ENCODE measurements at regions not wholly inside any gene's neighbourhood (a gene's known extent, or its start where the extent isn't known, plus 50 kb on each side); places are given as distances from the start of the nearest gene placed in this dataset.

DNA sequence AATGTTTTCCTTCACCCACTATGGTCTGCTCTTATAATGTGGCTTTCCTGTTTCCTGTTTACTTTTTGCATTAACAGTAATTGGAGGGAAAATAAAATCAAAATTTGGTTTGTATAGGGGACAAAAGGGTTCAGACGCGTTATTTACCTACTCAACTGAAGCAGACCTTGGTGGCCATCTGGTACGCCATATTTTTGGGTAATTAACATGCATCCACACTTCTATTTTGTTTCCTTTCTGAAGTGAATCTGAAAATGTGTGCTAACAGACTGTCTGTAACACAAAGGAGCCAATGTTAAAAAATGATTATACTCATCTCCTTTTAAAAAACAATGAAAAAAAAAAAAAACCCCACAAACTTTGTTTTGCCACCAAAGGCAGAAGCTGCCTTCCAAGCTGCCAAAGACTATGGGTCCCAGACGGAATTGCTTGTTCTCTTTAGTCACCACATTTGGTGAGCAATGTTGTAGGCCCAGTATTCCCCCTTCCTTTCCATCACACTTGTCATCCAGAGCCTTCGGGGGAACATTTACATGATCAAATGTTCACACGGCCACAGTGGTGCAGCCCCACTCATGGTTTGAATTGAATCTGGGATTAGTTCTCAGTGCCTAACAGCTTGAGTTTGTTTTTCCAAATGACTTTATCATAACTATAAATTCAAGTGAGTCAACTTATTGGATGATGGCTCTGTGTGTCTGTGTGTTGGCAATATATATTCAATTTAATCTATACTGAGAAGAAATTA is 323.7 kb upstream of the CD180 start:
- dilution Hi-C loops (cut with MboI; ENCODE audit: extremely low pct_ligation_motif_present, low sequenced_read_pairs) = no loop called here
- Histone ChIP-seq H3K4me3 (ENCODE audit: control insufficient read depth in 2 of 3, extremely low read depth in 1 of 3, insufficient read depth in 2 of 3, low read depth in 1 of 3, low read length in 3 of 3) (no peak overlapping the region), H3K27ac (ENCODE audit: control insufficient read depth, insufficient read depth, low read length) (no peak overlapping the region), H2AFZ (ENCODE audit: control insufficient read depth, low read length) (no peak overlapping the region), H3K4me1 (ENCODE audit: control insufficient read depth, extremely low read depth, insufficient read depth, low read length) (no peaks in the 10 kb centered on the region), H3K36me3 (ENCODE audit: control insufficient read depth in 2 of 2, extremely low read depth in 1 of 2, insufficient read depth in 2 of 2, low read length in 2 of 2) (no peaks in the 10 kb centered on the region), H3K4me2 (ENCODE audit: control insufficient read depth, extremely low read depth, insufficient read depth, low read depth, low read length) (no peak overlapping the region), H3K9me1 (ENCODE audit: control insufficient read depth, extremely low read depth, insufficient read depth, low read length) (no peaks in the 10 kb centered on the region), H3K79me2 (ENCODE audit: control insufficient read depth, insufficient read depth, low read length) (no peaks in the 10 kb centered on the region), H4K20me1 (ENCODE audit: control insufficient read depth, extremely low read depth, insufficient read depth, low read length) (no peaks in the 10 kb centered on the region), H3K9ac (ENCODE audit: control insufficient read depth, extremely low read depth, insufficient read depth, low read length) (no peak overlapping the region), H3K27me3 (ENCODE audit: control insufficient read depth, extremely low read depth, insufficient read depth, low read length) (no peaks in the 10 kb centered on the region), H3K9me3 (ENCODE audit: control insufficient read depth, low read depth, low read length) (no peaks in the 10 kb centered on the region)
- TF ChIP-seq, protein P1, sequence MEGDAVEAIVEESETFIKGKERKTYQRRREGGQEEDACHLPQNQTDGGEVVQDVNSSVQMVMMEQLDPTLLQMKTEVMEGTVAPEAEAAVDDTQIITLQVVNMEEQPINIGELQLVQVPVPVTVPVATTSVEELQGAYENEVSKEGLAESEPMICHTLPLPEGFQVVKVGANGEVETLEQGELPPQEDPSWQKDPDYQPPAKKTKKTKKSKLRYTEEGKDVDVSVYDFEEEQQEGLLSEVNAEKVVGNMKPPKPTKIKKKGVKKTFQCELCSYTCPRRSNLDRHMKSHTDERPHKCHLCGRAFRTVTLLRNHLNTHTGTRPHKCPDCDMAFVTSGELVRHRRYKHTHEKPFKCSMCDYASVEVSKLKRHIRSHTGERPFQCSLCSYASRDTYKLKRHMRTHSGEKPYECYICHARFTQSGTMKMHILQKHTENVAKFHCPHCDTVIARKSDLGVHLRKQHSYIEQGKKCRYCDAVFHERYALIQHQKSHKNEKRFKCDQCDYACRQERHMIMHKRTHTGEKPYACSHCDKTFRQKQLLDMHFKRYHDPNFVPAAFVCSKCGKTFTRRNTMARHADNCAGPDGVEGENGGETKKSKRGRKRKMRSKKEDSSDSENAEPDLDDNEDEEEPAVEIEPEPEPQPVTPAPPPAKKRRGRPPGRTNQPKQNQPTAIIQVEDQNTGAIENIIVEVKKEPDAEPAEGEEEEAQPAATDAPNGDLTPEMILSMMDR (optimal IDR thresholded peaks at IDR 0.05 in 1 of 3, IDR thresholded peaks at IDR 0.05 in 1 of 3, conservative IDR thresholded peaks at IDR 0.05 in 1 of 3; ENCODE audit: extremely low read depth in 1 of 3, insufficient read depth in 2 of 3, low read length in 3 of 3) = no peak
- TF ChIP-seq EZH2 (IDR thresholded peaks at IDR 0.05; ENCODE audit: low read length) = no peak
- no peak for FAIRE-seq
- no peak for DNase-seq (ENCODE audit: low read depth, low spot score)

- H3K79me2 ChIP-seq (ENCODE audit: control insufficient read depth, insufficient read depth, low read length) = no peaks in the 10 kb centered on the region
- DNase-seq (ENCODE audit: low read depth, low spot score) (no peak), FAIRE-seq (no peak)
- no peaks in the 10 kb centered on the region for H3K27me3 ChIP-seq (ENCODE audit: control insufficient read depth, extremely low read depth, insufficient read depth, low read length)
- H3K4me1 ChIP-seq (ENCODE audit: control insufficient read depth, extremely low read depth, insufficient read depth, low read length) = no peaks in the 10 kb centered on the region
- TF ChIP-seq, protein P1 (optimal IDR thresholded peaks at IDR 0.05 in 1 of 3, IDR thresholded peaks at IDR 0.05 in 1 of 3, conservative IDR thresholded peaks at IDR 0.05 in 1 of 3; ENCODE audit: extremely low read depth in 1 of 3, insufficient read depth in 2 of 3, low read length in 3 of 3) = no peak
- no peak for TF ChIP-seq EZH2 (IDR thresholded peaks at IDR 0.05; ENCODE audit: low read length)
- H3K9me1 ChIP-seq (ENCODE audit: control insufficient read depth, extremely low read depth, insufficient read depth, low read length) = no peaks in the 10 kb centered on the region
- no peaks in the 10 kb centered on the region for H3K36me3 ChIP-seq (ENCODE audit: control insufficient read depth in 2 of 2, extremely low read depth in 1 of 2, insufficient read depth in 2 of 2, low read length in 2 of 2)
- no peak overlapping the region for H3K27ac ChIP-seq (ENCODE audit: control insufficient read depth, insufficient read depth, low read length)
- H3K9ac ChIP-seq (ENCODE audit: control insufficient read depth, extremely low read depth, insufficient read depth, low read length) = no peak overlapping the region
- no peak overlapping the region for H3K4me3 ChIP-seq (ENCODE audit: control insufficient read depth in 2 of 3, extremely low read depth in 1 of 3, insufficient read depth in 2 of 3, low read depth in 1 of 3, low read length in 3 of 3)
- no peaks in the 10 kb centered on the region for H4K20me1 ChIP-seq (ENCODE audit: control insufficient read depth, extremely low read depth, insufficient read depth, low read length)
- no peaks in the 10 kb centered on the region for H3K9me3 ChIP-seq (ENCODE audit: control insufficient read depth, low read depth, low read length)
- no peak overlapping the region for H3K4me2 ChIP-seq (ENCODE audit: control insufficient read depth, extremely low read depth, insufficient read depth, low read depth, low read length)
- no peak overlapping the region for H2AFZ ChIP-seq (ENCODE audit: control insufficient read depth, low read length)
- dilution Hi-C loops (cut with MboI; ENCODE audit: extremely low pct_ligation_motif_present, low sequenced_read_pairs) = no loop called here
Observed at GRCh38 chr5:67518227-67518626, 321.6 kb upstream of the CD180 start.
